Endometrium (tissue), 2 donors: ENCODE measurements at regions not wholly inside any gene's neighbourhood (a gene's known extent, or its start where the extent isn't known, plus 50 kb on each side); places are given as distances from the start of the nearest gene placed in this dataset.

Source experiments
- FAIRE-seq: peaks from 2 replicates; lab custom pipeline; 2012; peaks lifted over from hg19 to GRCh38; lab: Jason Lieb, UNC
- donor health status: control.
- donor health status: control.

GRCh38 chr6:153873541-153873940 lies 165.5 kb upstream of the OPRM1 start:
- FAIRE-seq = no peak

- FAIRE-seq = no peak
These were observed 166.1 kb upstream of the OPRM1 start for GRCh38 chr6:153872946-153873345.

DNA sequence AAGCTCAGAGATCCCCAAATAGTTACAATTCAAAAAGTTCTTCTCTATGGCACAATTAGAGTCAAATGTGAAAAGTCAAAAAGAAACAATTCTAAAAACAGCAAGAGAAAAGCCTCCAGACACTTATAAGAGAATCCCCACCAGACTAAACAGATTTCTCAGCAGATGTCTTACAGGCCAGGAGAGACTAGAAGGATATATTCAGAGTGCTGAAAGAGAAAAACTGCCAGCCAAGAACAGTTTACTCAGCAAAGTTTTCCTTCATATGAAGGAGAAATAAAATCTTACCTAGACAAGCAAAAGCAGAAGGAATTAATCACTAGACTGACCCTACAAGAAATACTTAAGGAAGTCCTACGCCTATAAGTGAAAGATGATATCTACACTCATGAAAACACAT lies 176.1 kb upstream of the OPRM1 start:
- FAIRE-seq = no peak

DNA sequence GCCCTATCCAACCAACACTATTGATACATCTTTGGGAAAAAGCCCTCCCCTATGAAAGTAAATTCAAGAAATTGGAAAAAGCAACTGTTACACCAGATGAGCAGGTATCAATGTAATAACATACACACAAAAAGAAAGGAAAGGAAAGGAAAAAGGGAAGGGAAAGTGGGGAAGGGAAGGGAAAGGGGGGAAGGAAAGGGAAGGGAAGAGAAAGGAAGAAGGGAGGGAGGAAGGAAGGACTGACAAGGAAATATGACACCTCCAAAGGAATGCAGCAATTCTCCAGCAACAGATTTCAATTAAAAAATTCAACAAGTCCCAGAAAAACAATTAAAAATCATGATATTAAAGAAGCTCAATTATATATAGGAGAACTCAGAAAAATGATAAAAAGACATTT lies 176.9 kb upstream of the OPRM1 start:
- no peak for FAIRE-seq

DNA sequence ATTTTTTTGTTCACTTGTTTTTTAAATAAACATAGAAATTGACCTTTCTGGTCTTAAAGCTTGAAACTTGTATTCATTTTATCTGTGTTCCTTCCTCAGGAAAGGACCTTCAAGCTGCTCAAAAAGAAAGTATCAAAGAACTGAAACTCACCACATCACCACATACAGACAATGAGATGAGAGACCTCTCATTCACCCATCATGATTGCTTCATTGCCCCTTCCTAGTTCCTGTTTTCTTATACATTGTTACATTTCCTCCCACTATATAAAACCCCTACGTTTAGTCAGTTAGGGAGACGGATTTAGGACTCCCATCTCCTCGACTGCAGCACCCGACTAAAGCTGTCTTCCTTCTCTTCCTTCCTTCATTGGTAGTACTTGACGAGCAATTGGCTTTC lies 180.5 kb upstream of the OPRM1 start:
- no peak for FAIRE-seq

GRCh38 chr6:153856929-153857376 lies 182.1 kb upstream of the OPRM1 start:
- FAIRE-seq = no peak

DNA sequence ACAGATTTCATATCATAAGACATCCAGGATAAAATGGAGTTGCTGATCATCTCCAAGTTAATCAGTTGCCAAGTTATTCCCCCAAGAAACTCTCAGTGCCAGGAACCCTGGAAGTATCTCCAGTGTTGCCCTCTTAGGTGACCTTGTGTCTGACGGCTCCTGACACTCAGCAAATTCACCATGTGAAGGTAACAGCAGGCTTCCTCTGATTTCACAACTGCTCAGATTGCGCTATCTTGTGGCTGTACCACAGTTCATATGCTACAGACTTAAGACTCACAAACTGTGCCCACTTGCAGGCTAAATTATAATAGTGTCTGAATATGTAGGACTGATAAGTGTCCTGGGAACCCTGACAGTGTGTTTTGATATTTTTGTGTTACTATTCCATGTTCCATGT lies 186.6 kb upstream of the OPRM1 start:
- FAIRE-seq = no peak

DNA sequence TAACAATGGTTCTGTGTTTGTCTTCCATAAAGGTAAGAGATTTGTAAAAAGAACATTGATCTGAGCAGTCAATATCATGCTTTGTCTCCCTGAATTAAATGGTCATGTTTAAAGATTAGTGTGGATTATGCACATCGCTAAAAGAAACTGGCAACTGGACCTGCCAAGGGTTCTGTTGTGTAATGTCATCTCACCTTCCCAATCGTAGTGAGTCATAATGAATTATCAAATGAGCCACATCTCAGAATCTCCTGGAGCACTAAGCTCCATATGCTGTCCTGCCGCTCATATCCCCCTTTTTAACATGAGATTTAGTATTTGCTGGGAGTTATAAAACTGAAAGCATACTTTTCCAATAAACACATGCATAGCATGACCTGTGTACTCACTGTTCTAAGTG lies 187.0 kb upstream of the OPRM1 start:
- FAIRE-seq = no peak

- FAIRE-seq = no peak
These were observed 189.8 kb upstream of the OPRM1 start for GRCh38 chr6:153849072-153849779.

- no peak for FAIRE-seq
These were observed 195.6 kb upstream of the OPRM1 start for GRCh38 chr6:153843420-153843819.

GRCh38 chr6:153842491-153842890 lies 196.5 kb upstream of the OPRM1 start:
- FAIRE-seq = no peak

DNA sequence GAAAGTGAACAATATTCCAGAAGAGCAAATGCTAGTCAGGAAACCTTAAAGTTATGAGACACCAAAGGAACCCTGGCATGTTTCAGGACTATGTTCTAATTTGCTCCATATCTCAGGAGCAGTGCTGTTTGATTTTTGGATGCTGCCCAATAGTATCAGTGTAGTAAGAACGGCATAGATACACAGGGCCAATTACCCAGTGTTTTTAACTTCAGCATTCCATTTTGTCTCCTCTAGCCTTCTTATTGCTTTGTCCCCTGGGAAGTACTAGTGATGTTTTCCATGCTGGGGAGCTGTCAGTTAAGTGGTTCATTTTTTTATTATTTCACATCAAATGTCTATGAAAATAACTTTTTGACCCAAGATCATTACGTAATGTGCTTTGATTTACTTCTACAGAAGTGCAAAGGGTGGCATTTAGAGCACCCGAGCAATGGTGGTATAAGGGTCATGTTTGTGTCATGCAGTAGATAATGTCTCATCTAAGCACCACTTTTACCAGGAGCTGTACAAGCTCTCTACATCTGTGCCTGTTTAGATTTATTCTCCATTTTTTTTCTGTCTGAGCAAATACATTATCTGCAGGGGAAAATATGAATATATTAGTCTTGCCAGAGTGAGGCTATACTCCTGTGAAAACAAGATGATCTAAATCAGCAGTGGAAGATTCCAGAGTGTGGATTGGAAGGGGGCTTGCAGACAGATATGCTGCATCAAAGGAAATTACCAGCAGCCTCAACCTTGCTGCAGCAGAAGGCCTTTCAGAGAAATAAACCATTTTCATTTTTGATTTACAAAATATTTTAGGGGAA lies 198.8 kb upstream of the OPRM1 start:
- FAIRE-seq = no peak

- FAIRE-seq = no peak
These were observed 206.5 kb upstream of the OPRM1 start for GRCh38 chr6:153832543-153832942.

- no peak for FAIRE-seq
These were observed 207.5 kb upstream of the OPRM1 start for GRCh38 chr6:153831350-153832078.

DNA sequence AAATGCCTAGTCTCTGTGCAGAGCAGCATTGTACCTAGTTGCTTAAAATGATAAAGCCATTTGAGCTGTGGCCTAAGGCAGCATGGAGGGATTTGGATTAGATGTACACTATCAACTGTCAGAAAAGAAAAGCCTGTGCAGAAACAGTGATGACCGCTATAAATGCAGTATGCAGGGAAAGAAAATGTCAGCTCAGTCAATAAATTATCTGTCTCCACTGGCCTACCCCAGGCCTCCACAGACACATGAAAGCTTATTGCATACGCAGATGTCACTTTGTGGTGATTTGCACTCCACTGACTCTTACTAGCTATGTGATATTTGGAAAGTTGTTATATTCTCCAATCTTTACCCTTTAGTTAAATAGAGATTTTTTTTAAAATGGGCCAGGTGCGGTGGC lies 221.9 kb upstream of the OPRM1 start:
- no peak for FAIRE-seq

DNA sequence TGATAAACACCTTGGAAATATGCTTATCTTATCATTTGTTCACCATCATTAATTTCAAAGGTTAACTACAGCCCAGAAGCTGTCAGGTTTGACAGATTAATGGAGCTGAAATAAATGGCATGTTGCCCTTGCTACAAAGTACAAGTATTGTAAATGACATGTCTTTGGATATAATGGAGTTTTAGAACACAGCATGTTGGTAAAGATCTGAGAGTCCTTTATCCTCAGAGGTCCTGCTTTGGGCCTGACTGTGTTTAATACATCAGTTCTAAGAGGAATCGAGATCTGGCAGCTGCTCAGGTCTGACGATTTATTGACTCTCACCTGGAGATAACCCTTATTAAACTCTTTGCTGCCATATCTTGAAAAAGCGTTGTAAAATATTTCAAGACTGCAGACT lies 222.7 kb upstream of the OPRM1 start:
- FAIRE-seq = no peak

DNA sequence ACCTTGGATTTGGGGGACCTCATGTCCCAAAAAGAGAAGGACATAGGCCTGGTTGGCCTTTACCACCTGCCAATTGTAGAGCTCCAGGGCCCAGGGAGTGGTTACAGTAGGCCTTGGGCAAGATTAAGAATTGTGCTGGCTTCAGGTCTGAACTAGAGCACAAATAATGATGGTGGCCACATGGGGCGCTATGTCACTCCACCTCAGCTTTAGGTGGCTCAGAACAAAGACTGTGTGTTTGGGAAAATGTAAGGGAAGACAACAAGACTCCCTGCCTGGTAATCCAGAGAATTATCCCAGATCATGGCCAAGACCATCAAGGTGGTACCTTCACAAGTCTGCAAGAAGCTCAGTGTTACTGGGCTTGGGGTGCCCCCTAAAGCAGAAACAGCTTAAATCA lies 224.9 kb upstream of the OPRM1 start:
- no peak for FAIRE-seq

DNA sequence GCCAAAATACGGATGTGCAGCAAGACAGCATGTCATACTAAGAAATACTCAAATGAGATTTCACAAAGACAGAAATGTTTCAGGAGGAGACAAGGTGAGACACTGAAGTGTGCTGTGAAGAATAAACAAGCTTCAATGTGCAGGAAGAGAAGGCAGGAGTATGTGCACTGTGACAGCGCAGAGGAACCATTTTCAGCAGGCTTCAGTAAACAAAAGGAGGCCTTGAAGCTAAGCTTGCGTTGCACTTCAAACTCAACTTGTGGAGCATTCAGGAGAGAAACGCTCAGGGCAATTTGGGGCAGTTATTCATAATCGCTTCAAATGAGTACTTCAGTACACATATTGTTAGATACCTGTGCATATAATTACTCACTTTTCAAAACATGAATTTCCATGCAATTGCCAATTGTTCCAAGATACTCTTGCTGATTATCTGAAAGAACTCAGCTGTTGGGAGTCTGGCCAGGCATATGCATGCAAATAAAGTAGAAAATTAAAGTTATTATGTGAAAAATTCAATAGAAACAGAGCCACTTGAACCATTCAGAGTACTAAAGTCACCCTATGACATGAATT lies 234.2 kb upstream of the OPRM1 start:
- FAIRE-seq = no peak

GRCh38 chr6:153801917-153802316 lies 237.1 kb upstream of the OPRM1 start:
- no peak for FAIRE-seq

- FAIRE-seq = no peak
These were observed 238.4 kb upstream of the OPRM1 start for GRCh38 chr6:153800580-153801188.

DNA sequence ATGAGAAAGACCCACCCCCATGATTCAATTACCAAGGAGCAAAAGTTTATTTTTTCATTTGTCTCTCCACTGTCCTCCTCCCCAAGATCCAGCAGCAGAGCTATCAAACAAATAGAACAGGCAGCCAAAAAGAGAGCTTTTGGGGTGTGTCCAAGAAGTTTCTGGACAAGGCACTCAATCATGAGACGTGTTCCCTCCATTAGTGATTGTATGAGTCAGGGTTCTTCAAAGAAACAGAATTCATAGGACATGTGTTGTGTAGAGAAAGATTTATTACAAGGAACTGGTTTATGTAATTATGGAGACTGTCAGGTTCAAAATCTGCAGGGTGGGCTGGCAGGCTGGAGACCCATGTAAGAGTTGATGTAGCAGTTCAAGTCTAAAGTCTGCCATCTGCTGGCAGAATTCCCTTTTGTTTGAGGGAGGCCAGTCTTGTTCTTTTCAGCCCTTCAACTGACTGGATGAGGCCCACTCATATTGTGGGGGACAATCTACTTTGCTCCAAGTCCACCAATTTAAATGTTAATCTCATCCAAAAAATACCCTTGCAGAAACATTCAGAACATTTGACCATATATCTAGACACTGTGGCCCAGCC lies 248.1 kb upstream of the OPRM1 start:
- FAIRE-seq = no peak

GRCh38 chr6:153790048-153790447 lies 249.0 kb upstream of the OPRM1 start:
- peak; percentile 8 for FAIRE-seq
